ENCODE measurements at regions not wholly inside any gene's neighbourhood (a gene's known extent, or its start where the extent isn't known, plus 50 kb on each side); places are given as distances from the start of the nearest gene placed in this dataset.

DNA sequence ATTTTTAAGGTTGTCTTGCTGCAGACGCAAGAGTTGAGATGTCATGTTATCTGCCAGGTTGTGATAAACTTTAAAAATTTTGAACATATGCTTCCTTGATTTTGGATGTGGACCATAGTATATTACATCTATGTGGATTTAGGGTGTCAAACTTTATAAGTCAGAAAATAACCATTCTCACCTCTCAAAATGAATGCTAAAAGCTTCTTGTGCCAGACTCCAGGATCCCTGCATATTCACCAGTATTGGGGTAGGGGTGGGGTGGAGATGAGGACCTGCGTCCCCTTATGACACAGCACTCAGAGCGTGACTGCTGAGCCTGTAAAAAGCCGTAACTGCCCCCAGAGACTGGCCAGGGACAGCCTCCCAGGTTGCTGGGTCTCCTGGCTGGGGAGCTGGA, 524.4 kb downstream of the LMO7 start:
- no peaks in the 10 kb centered on the region for H3K79me1 ChIP-seq (ENCODE audit: low read depth, low read length)
- H2AK5ac ChIP-seq (ENCODE audit: low read depth, low read length), result no peak overlapping the region
- no peaks in the 10 kb centered on the region for H3K27me3 ChIP-seq (replicated peaks in 1 of 4; ENCODE audit: control insufficient read depth in 3 of 4, extremely low read depth in 1 of 4, insufficient read depth in 3 of 4, low read length in 3 of 4)
- H2BK12ac ChIP-seq (ENCODE audit: low read depth, low read length), result no peak overlapping the region
- H3K9me3 ChIP-seq (ENCODE audit: insufficient read depth in 2 of 2, low read depth in 1 of 2, low read length in 1 of 2), result no peaks in the 10 kb centered on the region
- H2AFZ ChIP-seq (ENCODE audit: low read length), result no peak overlapping the region
- no peak overlapping the region for H2BK120ac ChIP-seq (replicated peaks; ENCODE audit: low read depth, low read length)
- no peak overlapping the region for H3K56ac ChIP-seq (replicated peaks; ENCODE audit: insufficient read length, low read depth, low read length)
- H4K91ac ChIP-seq (replicated peaks; ENCODE audit: insufficient read length, low read length), result no peak overlapping the region
- no peak overlapping the region for H3K18ac ChIP-seq (ENCODE audit: extremely low read depth, low read length)
- no peak overlapping the region for H2BK5ac ChIP-seq (ENCODE audit: low read depth, low read length)
- no peaks in the 10 kb centered on the region for H4K20me1 ChIP-seq (replicated peaks in 1 of 2; ENCODE audit: control insufficient read depth in 1 of 2, insufficient read depth in 2 of 2, low read length in 2 of 2)
- DNase-seq (ENCODE audit: low read depth in 1 of 2, low spot score in 2 of 2), result no peak
- H4K5ac ChIP-seq (ENCODE audit: insufficient read length, low read depth, low read length), result no peak overlapping the region
- no peak overlapping the region for H2BK15ac ChIP-seq (ENCODE audit: low read length)
- no peak overlapping the region for H3K4me3 ChIP-seq (ENCODE audit: extremely low read depth in 1 of 4, insufficient read depth in 2 of 4, low read depth in 3 of 4, low read length in 4 of 4)
- H3K4me1 ChIP-seq (replicated peaks in 1 of 4; ENCODE audit: control insufficient read depth in 3 of 4, insufficient read depth in 4 of 4, low read length in 3 of 4), result no peaks in the 10 kb centered on the region
- no peak for TF ChIP-seq GTF2F1 (IDR thresholded peaks at IDR 0.05; ENCODE audit: borderline replicate concordance, low read depth, low read length)
- TF ChIP-seq, protein P1, sequence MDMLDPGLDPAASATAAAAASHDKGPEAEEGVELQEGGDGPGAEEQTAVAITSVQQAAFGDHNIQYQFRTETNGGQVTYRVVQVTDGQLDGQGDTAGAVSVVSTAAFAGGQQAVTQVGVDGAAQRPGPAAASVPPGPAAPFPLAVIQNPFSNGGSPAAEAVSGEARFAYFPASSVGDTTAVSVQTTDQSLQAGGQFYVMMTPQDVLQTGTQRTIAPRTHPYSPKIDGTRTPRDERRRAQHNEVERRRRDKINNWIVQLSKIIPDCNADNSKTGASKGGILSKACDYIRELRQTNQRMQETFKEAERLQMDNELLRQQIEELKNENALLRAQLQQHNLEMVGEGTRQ (IDR thresholded peaks at IDR 0.05; ENCODE audit: low read length), result no peak
- TF ChIP-seq BCL11A (IDR thresholded peaks at IDR 0.05; ENCODE audit: low read depth in 2 of 2, low read length in 2 of 2), result no peak
- TF ChIP-seq POU5F1 (IDR thresholded peaks at IDR 0.05; ENCODE audit: low read depth, low read length), result no peak
- no peak for TF ChIP-seq CBX8 (IDR thresholded peaks at IDR 0.05; ENCODE audit: borderline replicate concordance, low read depth, low read length)
- TF ChIP-seq JUN (IDR thresholded peaks at IDR 0.05; ENCODE audit: low read depth, low read length), result no peak
- TF ChIP-seq TAF1 (IDR thresholded peaks at IDR 0.05; ENCODE audit: low read depth, low read length), result no peak
- TF ChIP-seq SIN3A (conservative IDR thresholded peaks at IDR 0.05 in 1 of 2, IDR thresholded peaks at IDR 0.05 in 1 of 2; ENCODE audit: low read depth in 1 of 2, low read length in 2 of 2), result no peak
- no peak for TF ChIP-seq SIRT6 (IDR thresholded peaks at IDR 0.05; ENCODE audit: low read length)
- no peak overlapping the region for H3K9ac ChIP-seq (replicated peaks in 1 of 4; ENCODE audit: extremely low read depth in 1 of 4, low read depth in 3 of 4, low read length in 3 of 4)
- no peak overlapping the region for H3K27ac ChIP-seq (ENCODE audit: low read depth, low read length)
- no peak overlapping the region for H3K4ac ChIP-seq (replicated peaks; ENCODE audit: insufficient read length, low read depth, low read length)
- no peaks in the 10 kb centered on the region for H3K23me2 ChIP-seq (ENCODE audit: low read depth, low read length)
- no peak overlapping the region for H3K14ac ChIP-seq (ENCODE audit: insufficient read length)
- H3K36me3 ChIP-seq (ENCODE audit: control insufficient read depth in 2 of 4, insufficient read depth in 4 of 4, low read length in 3 of 4), result no peaks in the 10 kb centered on the region
- H3K4me2 ChIP-seq (ENCODE audit: insufficient read depth in 1 of 2, low read depth in 2 of 2, low read length in 2 of 2), result no peak overlapping the region
- FAIRE-seq, result no peak
- ChIA-PET CTCF (ENCODE audit: partially characterized antibody) (no interaction called here), POLR2A (ENCODE audit: partially characterized antibody) (no interaction called here)
- no peak overlapping the region for H4K8ac ChIP-seq (ENCODE audit: extremely low read depth, insufficient read depth, low read length)
- WGBS, 2 experiments (ENCODE audit: extremely low coverage in 1 of 2, insufficient coverage in 1 of 2, insufficient read length in 1 of 2, insufficient replicate concordance in 2 of 2, low coverage in 1 of 2, low lambda C conversion rate in 2 of 2, missing lambda C conversion rate in 1 of 2), result 88% methylated on average over 4 of the region's 4 CpGs; no CpG with 5 or more reads in 1 of the 2 experiments
- H2BK20ac ChIP-seq (ENCODE audit: low read length), result no peak overlapping the region
- no peak overlapping the region for H3K23ac ChIP-seq (ENCODE audit: insufficient read length)
- H3K79me2 ChIP-seq (ENCODE audit: control insufficient read depth in 1 of 2, insufficient read depth in 2 of 2, low read length in 2 of 2), result no peaks in the 10 kb centered on the region

Data from H1 (cell line).